Thyroid gland (tissue), 4 donors: ENCODE measurements at regions not wholly inside any gene's neighbourhood (a gene's known extent, or its start where the extent isn't known, plus 50 kb on each side); places are given as distances from the start of the nearest gene placed in this dataset.

Source experiments
- DNase-seq, 2 donors: peaks; one replicate each; pipeline ENCODE4 v3.0.0-alpha.2; 2019
- H3K27ac ChIP-seq, 3 donors: fragments of 200-600 bp; sonication (generic); 1 replicate in 2 of 3; 2 replicates in 1 of 3; pipeline ENCODE4 v1.5.1; 2016 to 2019; ENCODE audit warnings: mild to moderate bottlenecking in 1 of 3, moderate library complexity in 1 of 3
- H3K27me3 ChIP-seq: fragments of 200-600 bp; sonication (generic); one replicate; pipeline ENCODE4 v1.5.1; 2019
- H3K36me3 ChIP-seq, 2 donors: fragments of 200-600 bp; sonication (generic); one replicate each; pipeline ENCODE4 v1.5.1; 2016 to 2019
- H3K4me1 ChIP-seq, 2 donors: fragments of 200-600 bp; sonication (generic); one replicate each; pipeline ENCODE4 v1.5.1; 2017 to 2019
- H3K4me3 ChIP-seq, 3 donors: fragments of 200-600 bp; sonication (generic); replicated peaks in 1 of 3; 1 replicate in 2 of 3; 2 replicates in 1 of 3; pipeline ENCODE4 v1.5.1; 2016; ENCODE audit warnings: mild to moderate bottlenecking in 1 of 3
- H3K9me3 ChIP-seq: fragments of 200-600 bp; sonication (generic); one replicate; pipeline ENCODE4 v1.5.1; 2017
- POLR2A ChIP-seq, 2 donors: fragments of 450-650 bp; IDR thresholded peaks; one replicate each; pipeline ENCODE4 v1.6.1; 2017; ENCODE audit warnings: antibody characterized with exemption in 2 of 2, mild to moderate bottlenecking in 2 of 2, moderate library complexity in 1 of 2
- WGBS, 2 donors: methylation state at CpG; one replicate each; pipeline ENCODE4 v1.1.5; 2017; 5-methylcytosine and 5-hydroxymethylcytosine counted together
- intact Hi-C: fragments of 100-400 bp; cut with DNase I; formaldehyde crosslinking; loops from one replicate; pipeline ENCODE4 v1.15.1; 2023
- TF ChIP-seq, protein P1 (sequence below), 6 experiments: fragments of 200-600 bp in 3 of 6; fragments of 450-650 bp in 3 of 6; sonication (generic) in 3 of 6; IDR thresholded peaks; one replicate each; pipeline ENCODE4 v1.5.1; 2016 to 2019; ENCODE audit warnings: antibody characterized with exemption in 6 of 6, mild to moderate bottlenecking in 2 of 6, inconsistent platforms in 1 of 6, moderate library complexity in 1 of 6

DNA sequence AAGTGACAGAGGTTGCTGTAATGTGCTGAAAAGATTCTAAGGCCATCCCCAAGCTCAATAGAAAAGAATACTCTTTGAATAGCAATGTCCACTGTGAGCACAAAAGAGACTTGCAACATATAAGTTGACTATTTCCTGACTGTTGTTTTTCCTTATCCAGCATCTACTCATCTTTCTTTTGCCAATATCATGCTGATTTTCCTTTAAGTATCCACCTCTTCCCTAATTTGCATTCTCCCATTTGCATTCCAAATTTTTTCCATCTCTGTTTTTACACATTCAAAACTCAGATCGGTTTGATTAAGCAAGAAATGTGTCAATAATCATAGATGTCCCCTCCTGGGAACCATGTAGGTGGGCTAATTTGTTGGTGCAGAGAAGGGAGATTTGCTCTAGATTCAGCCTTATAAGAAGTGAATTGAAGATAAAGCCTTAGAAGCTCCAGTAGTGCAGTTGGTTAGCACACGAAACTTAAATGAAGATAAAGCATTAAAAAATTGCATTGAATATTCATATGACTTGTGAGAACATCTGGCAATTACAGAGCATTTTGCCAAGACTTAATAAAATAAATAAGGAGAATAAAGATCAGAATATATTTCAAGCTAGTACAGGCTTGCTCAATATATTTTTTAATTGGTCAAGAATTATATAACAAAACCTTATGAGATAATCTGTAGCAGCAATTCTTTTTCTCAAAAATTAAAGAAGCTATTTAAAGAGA, 267.6 kb downstream of the TMEM167A start:
- intact Hi-C loops, result no loop called here
- H3K27ac ChIP-seq, result no peak overlapping the region
- no peaks in the 10 kb centered on the region for H3K9me3 ChIP-seq
- no peaks in the 10 kb centered on the region for H3K4me1 ChIP-seq
- H3K36me3 ChIP-seq, result no peaks in the 10 kb centered on the region
- WGBS, 2 donors, result 77 to 91% methylated on average over 2 of the region's 2 CpGs
- TF ChIP-seq, protein P1, sequence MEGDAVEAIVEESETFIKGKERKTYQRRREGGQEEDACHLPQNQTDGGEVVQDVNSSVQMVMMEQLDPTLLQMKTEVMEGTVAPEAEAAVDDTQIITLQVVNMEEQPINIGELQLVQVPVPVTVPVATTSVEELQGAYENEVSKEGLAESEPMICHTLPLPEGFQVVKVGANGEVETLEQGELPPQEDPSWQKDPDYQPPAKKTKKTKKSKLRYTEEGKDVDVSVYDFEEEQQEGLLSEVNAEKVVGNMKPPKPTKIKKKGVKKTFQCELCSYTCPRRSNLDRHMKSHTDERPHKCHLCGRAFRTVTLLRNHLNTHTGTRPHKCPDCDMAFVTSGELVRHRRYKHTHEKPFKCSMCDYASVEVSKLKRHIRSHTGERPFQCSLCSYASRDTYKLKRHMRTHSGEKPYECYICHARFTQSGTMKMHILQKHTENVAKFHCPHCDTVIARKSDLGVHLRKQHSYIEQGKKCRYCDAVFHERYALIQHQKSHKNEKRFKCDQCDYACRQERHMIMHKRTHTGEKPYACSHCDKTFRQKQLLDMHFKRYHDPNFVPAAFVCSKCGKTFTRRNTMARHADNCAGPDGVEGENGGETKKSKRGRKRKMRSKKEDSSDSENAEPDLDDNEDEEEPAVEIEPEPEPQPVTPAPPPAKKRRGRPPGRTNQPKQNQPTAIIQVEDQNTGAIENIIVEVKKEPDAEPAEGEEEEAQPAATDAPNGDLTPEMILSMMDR (IDR thresholded peaks at IDR 0.05), result no peak
- TF ChIP-seq POLR2A (IDR thresholded peaks at IDR 0.05), result no peak
- no peak for DNase-seq
- H3K4me3 ChIP-seq, result no peak overlapping the region
- H3K27me3 ChIP-seq, result no peaks in the 10 kb centered on the region

GRCh38 chr5:82808960-82809359, 268.2 kb downstream of the TMEM167A start:
- H3K27ac ChIP-seq, result no peak overlapping the region
- intact Hi-C loops, result no loop called here
- TF ChIP-seq, protein P1 (IDR thresholded peaks at IDR 0.05), result no peak
- no peak for TF ChIP-seq POLR2A (IDR thresholded peaks at IDR 0.05)
- H3K4me1 ChIP-seq, result no peaks in the 10 kb centered on the region
- H3K9me3 ChIP-seq, result no peaks in the 10 kb centered on the region
- no peak for DNase-seq
- WGBS, 2 donors, result 43 to 57% methylated on average over 3 of the region's 3 CpGs
- H3K27me3 ChIP-seq, result no peaks in the 10 kb centered on the region
- H3K4me3 ChIP-seq, result no peak overlapping the region
- H3K36me3 ChIP-seq, result no peaks in the 10 kb centered on the region

GRCh38 chr5:82807021-82807420, 270.2 kb downstream of the TMEM167A start:
- H3K36me3 ChIP-seq, result no peaks in the 10 kb centered on the region
- H3K4me3 ChIP-seq, result no peak overlapping the region
- H3K4me1 ChIP-seq, result no peaks in the 10 kb centered on the region
- H3K27me3 ChIP-seq, result no peaks in the 10 kb centered on the region
- intact Hi-C loops, result no loop called here
- no peaks in the 10 kb centered on the region for H3K9me3 ChIP-seq
- DNase-seq, result no peak
- no peak for TF ChIP-seq POLR2A (IDR thresholded peaks at IDR 0.05)
- TF ChIP-seq, protein P1 (IDR thresholded peaks at IDR 0.05), result no peak
- 82 to 89% methylated on average over 2 of the region's 2 CpGs for WGBS, 2 donors
- H3K27ac ChIP-seq, result no peak overlapping the region

DNA sequence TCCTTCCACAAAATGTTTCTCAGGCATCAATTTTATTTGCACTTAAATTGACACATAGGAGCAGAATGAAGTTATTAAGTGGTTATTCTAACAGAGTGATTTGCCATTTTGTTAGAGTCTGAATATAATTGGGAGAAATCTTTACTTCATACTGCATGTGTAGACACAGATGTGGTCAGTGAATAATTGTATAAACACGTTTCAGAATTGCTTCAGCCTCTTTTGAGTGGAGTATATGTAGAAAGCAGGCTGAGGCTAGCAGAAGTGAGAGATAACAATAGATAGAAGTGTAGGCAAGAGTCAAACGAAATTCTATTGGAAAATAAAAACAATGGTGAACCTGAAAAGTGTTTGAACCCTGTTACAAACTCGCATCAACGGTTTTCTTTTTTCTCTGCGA, 270.7 kb downstream of the TMEM167A start:
- no peak overlapping the region for H3K4me3 ChIP-seq
- no peak for DNase-seq
- 74 to 77% methylated on average over 5 of the region's 5 CpGs for WGBS, 2 donors
- no peak for TF ChIP-seq POLR2A (IDR thresholded peaks at IDR 0.05)
- TF ChIP-seq, protein P1 (IDR thresholded peaks at IDR 0.05), result no peak
- intact Hi-C loops, result no loop called here
- no peaks in the 10 kb centered on the region for H3K9me3 ChIP-seq
- H3K36me3 ChIP-seq, result no peaks in the 10 kb centered on the region
- no peak overlapping the region for H3K27ac ChIP-seq
- H3K4me1 ChIP-seq, result no peaks in the 10 kb centered on the region
- H3K27me3 ChIP-seq, result no peaks in the 10 kb centered on the region

- no peak for TF ChIP-seq POLR2A (IDR thresholded peaks at IDR 0.05)
- TF ChIP-seq, protein P1 (IDR thresholded peaks at IDR 0.05), result no peak
- WGBS, 2 donors, result 78 to 79% methylated on average over 3 of the region's 3 CpGs
- H3K9me3 ChIP-seq, result no peaks in the 10 kb centered on the region
Observed at GRCh38 chr5:82804155-82804690, 273.0 kb downstream of the TMEM167A start.

More at GRCh38 chr5:82804155-82804690, 273.0 kb downstream of the TMEM167A start:
- no peak for DNase-seq
- H3K4me1 ChIP-seq, result no peaks in the 10 kb centered on the region
- no peaks in the 10 kb centered on the region for H3K27me3 ChIP-seq
- H3K36me3 ChIP-seq, result no peaks in the 10 kb centered on the region
- intact Hi-C loops, result no loop called here
- no peak overlapping the region for H3K4me3 ChIP-seq
- no peak overlapping the region for H3K27ac ChIP-seq
